ENCODE measurements at regions not wholly inside any gene's neighbourhood (a gene's known extent, or its start where the extent isn't known, plus 50 kb on each side); places are given as distances from the start of the nearest gene placed in this dataset.

GRCh38 chr1:185574139-185574875 lies 159.9 kb upstream of the HMCN1 start:
- TF ChIP-seq CTCF (IDR thresholded peaks at IDR 0.05), result no peak
- TF ChIP-seq POLR2A (IDR thresholded peaks at IDR 0.05), result no peak
